ENCODE measurements at regions not wholly inside any gene's neighbourhood (a gene's known extent, or its start where the extent isn't known, plus 50 kb on each side); places are given as distances from the start of the nearest gene placed in this dataset.

DNA sequence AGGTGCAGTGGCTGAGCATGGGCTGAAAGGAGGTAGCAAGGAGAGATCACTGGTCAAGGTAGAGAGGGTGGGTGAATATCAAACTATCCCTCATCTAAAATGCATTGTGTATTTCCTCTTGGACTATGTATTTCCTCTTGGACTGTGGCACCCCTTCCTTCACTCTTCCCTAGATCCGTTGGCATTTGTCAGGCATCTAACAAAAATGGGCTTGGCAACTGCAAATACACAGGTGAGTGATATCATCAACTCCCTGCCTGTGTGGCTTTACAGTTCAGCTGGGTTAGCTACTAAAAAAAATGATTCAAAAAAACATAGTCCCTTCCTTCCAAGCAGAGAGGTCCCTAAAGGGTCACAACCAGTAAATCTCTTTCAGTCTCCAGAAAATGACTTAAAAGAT is 142.8 kb upstream of the FUT8 start:
- TF ChIP-seq, protein P1, sequence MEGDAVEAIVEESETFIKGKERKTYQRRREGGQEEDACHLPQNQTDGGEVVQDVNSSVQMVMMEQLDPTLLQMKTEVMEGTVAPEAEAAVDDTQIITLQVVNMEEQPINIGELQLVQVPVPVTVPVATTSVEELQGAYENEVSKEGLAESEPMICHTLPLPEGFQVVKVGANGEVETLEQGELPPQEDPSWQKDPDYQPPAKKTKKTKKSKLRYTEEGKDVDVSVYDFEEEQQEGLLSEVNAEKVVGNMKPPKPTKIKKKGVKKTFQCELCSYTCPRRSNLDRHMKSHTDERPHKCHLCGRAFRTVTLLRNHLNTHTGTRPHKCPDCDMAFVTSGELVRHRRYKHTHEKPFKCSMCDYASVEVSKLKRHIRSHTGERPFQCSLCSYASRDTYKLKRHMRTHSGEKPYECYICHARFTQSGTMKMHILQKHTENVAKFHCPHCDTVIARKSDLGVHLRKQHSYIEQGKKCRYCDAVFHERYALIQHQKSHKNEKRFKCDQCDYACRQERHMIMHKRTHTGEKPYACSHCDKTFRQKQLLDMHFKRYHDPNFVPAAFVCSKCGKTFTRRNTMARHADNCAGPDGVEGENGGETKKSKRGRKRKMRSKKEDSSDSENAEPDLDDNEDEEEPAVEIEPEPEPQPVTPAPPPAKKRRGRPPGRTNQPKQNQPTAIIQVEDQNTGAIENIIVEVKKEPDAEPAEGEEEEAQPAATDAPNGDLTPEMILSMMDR (IDR thresholded peaks at IDR 0.05; ENCODE audit: low read depth, low read length), result no peak
- TF ChIP-seq, protein P2, sequence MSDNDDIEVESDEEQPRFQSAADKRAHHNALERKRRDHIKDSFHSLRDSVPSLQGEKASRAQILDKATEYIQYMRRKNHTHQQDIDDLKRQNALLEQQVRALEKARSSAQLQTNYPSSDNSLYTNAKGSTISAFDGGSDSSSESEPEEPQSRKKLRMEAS (IDR thresholded peaks at IDR 0.05; ENCODE audit: low read depth, low read length), result no peak
- TF ChIP-seq POLR2A (IDR thresholded peaks at IDR 0.05; ENCODE audit: extremely low read depth, insufficient read length) (no peak), MYC (IDR thresholded peaks at IDR 0.05; ENCODE audit: low read depth, low read length) (no peak)

All from NB4 (cell line).